Parathyroid adenoma (tissue), 2 donors: ENCODE measurements at regions not wholly inside any gene's neighbourhood (a gene's known extent, or its start where the extent isn't known, plus 50 kb on each side); places are given as distances from the start of the nearest gene placed in this dataset.

ENCODE experiments used
- H2AFZ ChIP-seq: fragments of 300-600 bp; sonication (generic); one replicate; pipeline ENCODE4 v1.7.0; 2017; ENCODE audit warnings: antibody characterized with exemption, mild to moderate bottlenecking
- H3K27ac ChIP-seq: fragments of 300-600 bp; sonication (generic); one replicate; pipeline ENCODE4 v1.7.0; 2017
- H3K27me3 ChIP-seq: fragments of 300-600 bp; sonication (generic); one replicate; pipeline ENCODE4 v1.7.0; 2017; ENCODE audit warnings: low read length; ENCODE audit not compliant: control insufficient read depth, insufficient read depth
- H3K36me3 ChIP-seq: fragments of 300-600 bp; sonication (generic); one replicate; pipeline ENCODE4 v1.7.0; 2017; ENCODE audit warnings: low read length; ENCODE audit not compliant: control insufficient read depth, insufficient read depth
- H3K4me1 ChIP-seq: fragments of 300-600 bp; sonication (generic); one replicate; pipeline ENCODE4 v1.7.0; 2017; ENCODE audit warnings: control low read depth
- H3K4me2 ChIP-seq: fragments of 300-600 bp; sonication (generic); one replicate; pipeline ENCODE4 v1.7.0; 2017; ENCODE audit warnings: low read length
- H3K4me3 ChIP-seq: fragments of 300-600 bp; sonication (generic); one replicate; pipeline ENCODE4 v1.7.0; 2017; ENCODE audit warnings: low read depth, low read length
- H3K79me2 ChIP-seq: fragments of 300-600 bp; sonication (generic); one replicate; pipeline ENCODE4 v1.7.0; 2017; ENCODE audit warnings: control low read depth
- H3K9ac ChIP-seq: fragments of 300-600 bp; sonication (generic); one replicate; pipeline ENCODE4 v1.7.0; 2017; ENCODE audit warnings: mild to moderate bottlenecking
- H3K9me3 ChIP-seq: fragments of 300-600 bp; sonication (generic); one replicate; pipeline ENCODE4 v1.7.0; 2017; ENCODE audit warnings: low read length; ENCODE audit not compliant: control insufficient read depth
- CTCF ChIP-seq: fragments of 300-600 bp; sonication (generic); IDR thresholded peaks from one replicate; pipeline ENCODE4 v1.7.0; 2017; ENCODE audit warnings: antibody characterized with exemption, mild to moderate bottlenecking
- donor health status: primary hyperparathyroidism.

GRCh38 chr10:111873041-111873440 lies 310.5 kb downstream of the GPAM start:
- no peaks in the 10 kb centered on the region for H3K79me2 ChIP-seq
- no peak overlapping the region for H3K27ac ChIP-seq
- TF ChIP-seq CTCF: no peak

GRCh38 chr10:111873621-111874135 lies 309.9 kb downstream of the GPAM start:
- Histone ChIP-seq H3K36me3 (no peaks in the 10 kb centered on the region), H3K27ac (no peak overlapping the region), H2AFZ (no peak overlapping the region), H3K9me3 (no peaks in the 10 kb centered on the region), H3K4me2 (no peak overlapping the region), H3K9ac (no peak overlapping the region), H3K4me1 (no peaks in the 10 kb centered on the region), H3K4me3 (no peak overlapping the region), H3K27me3 (no peaks in the 10 kb centered on the region), H3K79me2 (no peaks in the 10 kb centered on the region)
- TF ChIP-seq CTCF: no peak

More at GRCh38 chr10:111873041-111873440, 310.5 kb downstream of the GPAM start:
- H3K9ac ChIP-seq: no peak overlapping the region
- H3K36me3 ChIP-seq: no peaks in the 10 kb centered on the region
- no peak overlapping the region for H3K4me3 ChIP-seq
- no peaks in the 10 kb centered on the region for H3K4me1 ChIP-seq
- H3K9me3 ChIP-seq: no peaks in the 10 kb centered on the region
- no peaks in the 10 kb centered on the region for H3K27me3 ChIP-seq
- H3K4me2 ChIP-seq: no peak overlapping the region
- H2AFZ ChIP-seq: no peak overlapping the region

- Histone ChIP-seq H3K79me2 (no peaks in the 10 kb centered on the region), H3K27ac (no peak overlapping the region)
Observed at GRCh38 chr10:111874576-111874975, 309.0 kb downstream of the GPAM start.

GRCh38 chr10:111875725-111876124 lies 307.8 kb downstream of the GPAM start:
- no peak for TF ChIP-seq CTCF
- no peak overlapping the region for H3K4me2 ChIP-seq
- H3K27ac ChIP-seq: no peak overlapping the region
- H3K9ac ChIP-seq: no peak overlapping the region
- H3K4me3 ChIP-seq: no peak overlapping the region
- H3K79me2 ChIP-seq: no peaks in the 10 kb centered on the region
- no peaks in the 10 kb centered on the region for H3K36me3 ChIP-seq
- H3K4me1 ChIP-seq: no peaks in the 10 kb centered on the region
- H3K27me3 ChIP-seq: no peaks in the 10 kb centered on the region
- no peaks in the 10 kb centered on the region for H3K9me3 ChIP-seq
- H2AFZ ChIP-seq: no peak overlapping the region

More at GRCh38 chr10:111874576-111874975, 309.0 kb downstream of the GPAM start:
- no peak overlapping the region for H3K4me3 ChIP-seq
- H3K4me2 ChIP-seq: no peak overlapping the region
- H3K4me1 ChIP-seq: no peaks in the 10 kb centered on the region
- no peak overlapping the region for H2AFZ ChIP-seq
- TF ChIP-seq CTCF: no peak
- H3K9me3 ChIP-seq: no peaks in the 10 kb centered on the region
- no peaks in the 10 kb centered on the region for H3K36me3 ChIP-seq
- H3K9ac ChIP-seq: no peak overlapping the region
- no peaks in the 10 kb centered on the region for H3K27me3 ChIP-seq

GRCh38 chr10:111877258-111877657 lies 306.3 kb downstream of the GPAM start:
- Histone ChIP-seq H3K27ac (no peak overlapping the region), H3K4me3 (no peak overlapping the region)

More at GRCh38 chr10:111877258-111877657, 306.3 kb downstream of the GPAM start:
- H2AFZ ChIP-seq: no peak overlapping the region
- H3K79me2 ChIP-seq: no peaks in the 10 kb centered on the region
- H3K4me1 ChIP-seq: no peaks in the 10 kb centered on the region
- H3K4me2 ChIP-seq: no peak overlapping the region
- H3K9ac ChIP-seq: no peak overlapping the region
- no peaks in the 10 kb centered on the region for H3K36me3 ChIP-seq
- no peaks in the 10 kb centered on the region for H3K9me3 ChIP-seq
- no peaks in the 10 kb centered on the region for H3K27me3 ChIP-seq
- TF ChIP-seq CTCF: no peak
